ENCODE measurements at regions not wholly inside any gene's neighbourhood (a gene's known extent, or its start where the extent isn't known, plus 50 kb on each side); places are given as distances from the start of the nearest gene placed in this dataset.

DNA sequence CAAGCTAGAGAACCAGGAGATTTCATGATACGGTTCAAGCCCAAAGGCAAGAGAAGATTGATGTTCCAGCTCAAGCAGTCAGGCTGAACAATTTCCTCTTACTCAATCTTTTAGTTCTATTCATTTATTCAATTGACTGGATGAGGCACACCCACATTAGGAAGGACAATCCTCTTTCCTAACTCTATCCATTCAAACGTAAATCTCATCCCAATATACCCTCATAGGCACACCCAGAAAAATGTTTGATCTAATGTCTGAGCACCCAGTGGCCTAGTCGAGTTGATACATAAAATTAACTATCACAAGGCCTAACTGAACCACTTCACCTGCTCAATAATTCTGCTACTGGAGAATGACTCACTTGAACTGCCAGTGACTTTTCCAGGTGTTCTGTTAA lies 180.7 kb downstream of the RAD51AP2 start:
- Histone ChIP-seq H3K79me2 (ENCODE audit: insufficient read depth, low read length) (no peaks in the 10 kb centered on the region), H3K4me3 (replicated peaks in 1 of 2; ENCODE audit: low read depth in 1 of 2, low read length in 2 of 2) (no peak overlapping the region), H3K4me1 (ENCODE audit: control insufficient read depth in 1 of 2, insufficient read depth in 2 of 2, low read length in 2 of 2) (no peaks in the 10 kb centered on the region), H3K9me2 (ENCODE audit: insufficient read depth) (no peaks in the 10 kb centered on the region), H3K9me3 (ENCODE audit: control insufficient read depth in 1 of 2, insufficient read depth in 1 of 2, low read depth in 1 of 2, low read length in 2 of 2) (no peaks in the 10 kb centered on the region), H3K4me2 (ENCODE audit: low read length) (no peak overlapping the region), H3K9ac (ENCODE audit: low read length) (no peak overlapping the region), H2AFZ (ENCODE audit: low read depth, low read length, poor library complexity, severe bottlenecking) (no peak overlapping the region), H3K36me3 (ENCODE audit: control insufficient read depth in 1 of 2, insufficient read depth in 2 of 2, low read length in 2 of 2) (no peaks in the 10 kb centered on the region), H4K20me1 (ENCODE audit: insufficient read depth) (no peaks in the 10 kb centered on the region), H3K27me3 (ENCODE audit: insufficient read depth, low read length) (no peaks in the 10 kb centered on the region), H3K27ac (ENCODE audit: low read depth, low read length) (no peak overlapping the region)
- POLR2A ChIA-PET: no interaction called here
- CTCF ChIA-PET: no interaction called here
- BruUV-seq (replicated peaks): no TSS peak
- no peak for TF ChIP-seq EZH2phosphoT487 (IDR thresholded peaks at IDR 0.05; ENCODE audit: borderline replicate concordance)
- no peak for TF ChIP-seq JUND (IDR thresholded peaks at IDR 0.05)
- TF ChIP-seq, protein P1, sequence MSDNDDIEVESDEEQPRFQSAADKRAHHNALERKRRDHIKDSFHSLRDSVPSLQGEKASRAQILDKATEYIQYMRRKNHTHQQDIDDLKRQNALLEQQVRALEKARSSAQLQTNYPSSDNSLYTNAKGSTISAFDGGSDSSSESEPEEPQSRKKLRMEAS (IDR thresholded peaks at IDR 0.05): no peak
- TF ChIP-seq CBX3 (IDR thresholded peaks at IDR 0.05; ENCODE audit: low read depth): no peak
- no peak for TF ChIP-seq POLR2A (IDR thresholded peaks at IDR 0.05; ENCODE audit: borderline replicate concordance, extremely low read depth, insufficient read depth, insufficient read length)
- no peak for TF ChIP-seq CTCF (IDR thresholded peaks at IDR 0.05 in 2 of 3, conservative IDR thresholded peaks at IDR 0.05 in 1 of 3; ENCODE audit: borderline replicate concordance in 1 of 3, insufficient read depth in 1 of 3, low read depth in 2 of 3, low read length in 2 of 3)
- TF ChIP-seq TCF7L2 (IDR thresholded peaks at IDR 0.05; ENCODE audit: borderline replicate concordance, extremely low read depth, insufficient read depth, insufficient read length): no peak
- no peak for TF ChIP-seq ATF3 (IDR thresholded peaks at IDR 0.05)
- TF ChIP-seq, protein P2, sequence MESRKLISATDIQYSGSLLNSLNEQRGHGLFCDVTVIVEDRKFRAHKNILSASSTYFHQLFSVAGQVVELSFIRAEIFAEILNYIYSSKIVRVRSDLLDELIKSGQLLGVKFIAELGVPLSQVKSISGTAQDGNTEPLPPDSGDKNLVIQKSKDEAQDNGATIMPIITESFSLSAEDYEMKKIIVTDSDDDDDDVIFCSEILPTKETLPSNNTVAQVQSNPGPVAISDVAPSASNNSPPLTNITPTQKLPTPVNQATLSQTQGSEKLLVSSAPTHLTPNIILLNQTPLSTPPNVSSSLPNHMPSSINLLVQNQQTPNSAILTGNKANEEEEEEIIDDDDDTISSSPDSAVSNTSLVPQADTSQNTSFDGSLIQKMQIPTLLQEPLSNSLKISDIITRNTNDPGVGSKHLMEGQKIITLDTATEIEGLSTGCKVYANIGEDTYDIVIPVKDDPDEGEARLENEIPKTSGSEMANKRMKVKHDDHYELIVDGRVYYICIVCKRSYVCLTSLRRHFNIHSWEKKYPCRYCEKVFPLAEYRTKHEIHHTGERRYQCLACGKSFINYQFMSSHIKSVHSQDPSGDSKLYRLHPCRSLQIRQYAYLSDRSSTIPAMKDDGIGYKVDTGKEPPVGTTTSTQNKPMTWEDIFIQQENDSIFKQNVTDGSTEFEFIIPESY (IDR thresholded peaks at IDR 0.05; ENCODE audit: extremely low read depth, insufficient replicate concordance, low read length): no peak
- no peak for TF ChIP-seq CEBPB (IDR thresholded peaks at IDR 0.05; ENCODE audit: low read depth)
- TF ChIP-seq POLR2AphosphoS5 (IDR thresholded peaks at IDR 0.05; ENCODE audit: low read depth, low read length): no peak
- no peak for TF ChIP-seq FOSL1 (IDR thresholded peaks at IDR 0.05; ENCODE audit: low read depth)
- TF ChIP-seq RAD21 (IDR thresholded peaks at IDR 0.05; ENCODE audit: low read depth): no peak
- TF ChIP-seq EZH2 (IDR thresholded peaks at IDR 0.05): no peak
- no peak for TF ChIP-seq YY1 (IDR thresholded peaks at IDR 0.05; ENCODE audit: extremely low read depth, insufficient replicate concordance, low read depth, low read length)
- TF ChIP-seq ZNF274 (IDR thresholded peaks at IDR 0.05; ENCODE audit: low read depth, low read length): no peak
- TF ChIP-seq, protein P3, sequence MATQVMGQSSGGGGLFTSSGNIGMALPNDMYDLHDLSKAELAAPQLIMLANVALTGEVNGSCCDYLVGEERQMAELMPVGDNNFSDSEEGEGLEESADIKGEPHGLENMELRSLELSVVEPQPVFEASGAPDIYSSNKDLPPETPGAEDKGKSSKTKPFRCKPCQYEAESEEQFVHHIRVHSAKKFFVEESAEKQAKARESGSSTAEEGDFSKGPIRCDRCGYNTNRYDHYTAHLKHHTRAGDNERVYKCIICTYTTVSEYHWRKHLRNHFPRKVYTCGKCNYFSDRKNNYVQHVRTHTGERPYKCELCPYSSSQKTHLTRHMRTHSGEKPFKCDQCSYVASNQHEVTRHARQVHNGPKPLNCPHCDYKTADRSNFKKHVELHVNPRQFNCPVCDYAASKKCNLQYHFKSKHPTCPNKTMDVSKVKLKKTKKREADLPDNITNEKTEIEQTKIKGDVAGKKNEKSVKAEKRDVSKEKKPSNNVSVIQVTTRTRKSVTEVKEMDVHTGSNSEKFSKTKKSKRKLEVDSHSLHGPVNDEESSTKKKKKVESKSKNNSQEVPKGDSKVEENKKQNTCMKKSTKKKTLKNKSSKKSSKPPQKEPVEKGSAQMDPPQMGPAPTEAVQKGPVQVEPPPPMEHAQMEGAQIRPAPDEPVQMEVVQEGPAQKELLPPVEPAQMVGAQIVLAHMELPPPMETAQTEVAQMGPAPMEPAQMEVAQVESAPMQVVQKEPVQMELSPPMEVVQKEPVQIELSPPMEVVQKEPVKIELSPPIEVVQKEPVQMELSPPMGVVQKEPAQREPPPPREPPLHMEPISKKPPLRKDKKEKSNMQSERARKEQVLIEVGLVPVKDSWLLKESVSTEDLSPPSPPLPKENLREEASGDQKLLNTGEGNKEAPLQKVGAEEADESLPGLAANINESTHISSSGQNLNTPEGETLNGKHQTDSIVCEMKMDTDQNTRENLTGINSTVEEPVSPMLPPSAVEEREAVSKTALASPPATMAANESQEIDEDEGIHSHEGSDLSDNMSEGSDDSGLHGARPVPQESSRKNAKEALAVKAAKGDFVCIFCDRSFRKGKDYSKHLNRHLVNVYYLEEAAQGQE (IDR thresholded peaks at IDR 0.05; ENCODE audit: low read depth): no peak
- intact Hi-C loops (cut with micrococcal nuclease): no loop called here
- RAD21 ChIA-PET (ENCODE audit: low non-redundant PET in 1 of 2, low total read pairs in 2 of 2, uncharacterized antibody in 2 of 2, unreplicated experiment in 2 of 2): no interaction called here
- DNase-seq (ENCODE audit: low read depth, low spot score): no peak
- ATAC-seq: no peak

All from HCT116 (cell line).